Loucy (cell line): ENCODE measurements at regions not wholly inside any gene's neighbourhood (a gene's known extent, or its start where the extent isn't known, plus 50 kb on each side); places are given as distances from the start of the nearest gene placed in this dataset.

Source experiments
- H2AFZ ChIP-seq: fragments of 200-600 bp; sonication (generic); 2 replicates; pipeline ENCODE4 v1.6.0; 2016; ENCODE audit warnings: antibody characterized with exemption, mild to moderate bottlenecking, low read length, moderate library complexity
- H3F3A ChIP-seq: fragments of 200-600 bp; 2 replicates; pipeline ENCODE4 v1.6.0; 2016; ENCODE audit warnings: antibody characterized with exemption, low read depth, mild to moderate bottlenecking
- H3K27me3 ChIP-seq: fragments of 200-600 bp; sonication (generic); 2 replicates; pipeline ENCODE4 v1.6.1; 2014; ENCODE audit warnings: low read length, mild to moderate bottlenecking; ENCODE audit not compliant: insufficient read depth, poor library complexity, severe bottlenecking
- H3K36me3 ChIP-seq: fragments of 200-600 bp; sonication (generic); 2 replicates; pipeline ENCODE4 v1.6.1; 2016; ENCODE audit warnings: low read length; ENCODE audit not compliant: insufficient read depth
- H3K4me1 ChIP-seq: fragments of 200-600 bp; sonication (generic); 2 replicates; pipeline ENCODE4 v1.5.1; 2014; ENCODE audit warnings: low read length, mild to moderate bottlenecking; ENCODE audit not compliant: insufficient read depth, poor library complexity, severe bottlenecking
- H3K4me2 ChIP-seq: fragments of 200-600 bp; sonication (generic); 2 replicates; pipeline ENCODE4 v1.6.0; 2014; ENCODE audit warnings: antibody characterized with exemption, low read length, low read depth, mild to moderate bottlenecking; ENCODE audit not compliant: poor library complexity, severe bottlenecking
- H3K4me3 ChIP-seq: fragments of 200-600 bp; sonication (generic); 2 replicates; pipeline ENCODE4 v1.5.1; 2014; ENCODE audit warnings: low read length, mild to moderate bottlenecking, mixed read lengths; ENCODE audit not compliant: poor library complexity, severe bottlenecking
- H3K79me2 ChIP-seq: fragments of 200-600 bp; sonication (generic); 2 replicates; pipeline ENCODE4 v1.6.1; 2014; ENCODE audit warnings: low read length; ENCODE audit not compliant: insufficient read depth
- H3K9ac ChIP-seq: fragments of 200-600 bp; sonication (generic); 2 replicates; pipeline ENCODE4 v1.6.0; 2014; ENCODE audit warnings: mild to moderate bottlenecking, low read depth, low read length, moderate library complexity; ENCODE audit not compliant: poor library complexity, severe bottlenecking
- H3K9me2 ChIP-seq: fragments of 200-600 bp; sonication (generic); replicated peaks from 2 replicates; pipeline ENCODE4 v1.6.1; 2016; ENCODE audit warnings: low read depth, low read length, mixed read lengths
- H3K9me3 ChIP-seq: fragments of 200-600 bp; sonication (generic); 2 replicates; pipeline ENCODE4 v1.6.1; 2014; ENCODE audit warnings: mild to moderate bottlenecking, antibody characterized with exemption, low read length, low read depth; ENCODE audit not compliant: insufficient read depth
- H4K20me1 ChIP-seq: fragments of 200-600 bp; sonication (generic); 2 replicates; pipeline ENCODE4 v1.6.0; 2014; ENCODE audit warnings: antibody characterized with exemption, low read length, mild to moderate bottlenecking; ENCODE audit not compliant: insufficient read depth, poor library complexity, severe bottlenecking
- EZH2phosphoT487 ChIP-seq: fragments of 200-600 bp; IDR thresholded peaks from 2 replicates; pipeline ENCODE4 v1.6.1; 2018; ENCODE audit warnings: antibody characterized with exemption, mild to moderate bottlenecking, moderate library complexity, borderline replicate concordance
- TF ChIP-seq, protein P1 (sequence below): fragments of 200-600 bp; sonication (generic); conservative IDR thresholded peaks from 2 replicates; pipeline ENCODE4 v1.5.1; 2014; ENCODE audit warnings: mild to moderate bottlenecking, antibody characterized with exemption, low read length

- Histone ChIP-seq H2AFZ (no peak overlapping the region), H3K9me3 (no peaks in the 10 kb centered on the region), H3K27me3 (no peaks in the 10 kb centered on the region), H3K36me3 (no peaks in the 10 kb centered on the region), H3K4me1 (no peaks in the 10 kb centered on the region), H4K20me1 (no peaks in the 10 kb centered on the region), H3K9ac (no peak overlapping the region), H3F3A (no peaks in the 10 kb centered on the region), H3K79me2 (no peaks in the 10 kb centered on the region), H3K4me2 (no peak overlapping the region), H3K9me2 (no peaks in the 10 kb centered on the region), H3K4me3 (no peak overlapping the region)
- TF ChIP-seq EZH2phosphoT487: no peak
- TF ChIP-seq, protein P1, sequence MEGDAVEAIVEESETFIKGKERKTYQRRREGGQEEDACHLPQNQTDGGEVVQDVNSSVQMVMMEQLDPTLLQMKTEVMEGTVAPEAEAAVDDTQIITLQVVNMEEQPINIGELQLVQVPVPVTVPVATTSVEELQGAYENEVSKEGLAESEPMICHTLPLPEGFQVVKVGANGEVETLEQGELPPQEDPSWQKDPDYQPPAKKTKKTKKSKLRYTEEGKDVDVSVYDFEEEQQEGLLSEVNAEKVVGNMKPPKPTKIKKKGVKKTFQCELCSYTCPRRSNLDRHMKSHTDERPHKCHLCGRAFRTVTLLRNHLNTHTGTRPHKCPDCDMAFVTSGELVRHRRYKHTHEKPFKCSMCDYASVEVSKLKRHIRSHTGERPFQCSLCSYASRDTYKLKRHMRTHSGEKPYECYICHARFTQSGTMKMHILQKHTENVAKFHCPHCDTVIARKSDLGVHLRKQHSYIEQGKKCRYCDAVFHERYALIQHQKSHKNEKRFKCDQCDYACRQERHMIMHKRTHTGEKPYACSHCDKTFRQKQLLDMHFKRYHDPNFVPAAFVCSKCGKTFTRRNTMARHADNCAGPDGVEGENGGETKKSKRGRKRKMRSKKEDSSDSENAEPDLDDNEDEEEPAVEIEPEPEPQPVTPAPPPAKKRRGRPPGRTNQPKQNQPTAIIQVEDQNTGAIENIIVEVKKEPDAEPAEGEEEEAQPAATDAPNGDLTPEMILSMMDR: no peak
Observed at GRCh38 chr10:10854725-10855124, 162.9 kb upstream of the CELF2 start.

GRCh38 chr10:10855151-10855581, 162.5 kb upstream of the CELF2 start:
- H3K36me3 ChIP-seq: no peaks in the 10 kb centered on the region
- no peaks in the 10 kb centered on the region for H3K9me2 ChIP-seq
- TF ChIP-seq, protein P1: no peak
- no peak for TF ChIP-seq EZH2phosphoT487
- H3K27me3 ChIP-seq: no peaks in the 10 kb centered on the region
- no peaks in the 10 kb centered on the region for H3K4me1 ChIP-seq
- H2AFZ ChIP-seq: no peak overlapping the region
- no peaks in the 10 kb centered on the region for H3K9me3 ChIP-seq
- H3K79me2 ChIP-seq: no peaks in the 10 kb centered on the region
- no peak overlapping the region for H3K9ac ChIP-seq
- H3F3A ChIP-seq: no peaks in the 10 kb centered on the region
- no peak overlapping the region for H3K4me2 ChIP-seq
- H3K4me3 ChIP-seq: no peak overlapping the region
- H4K20me1 ChIP-seq: no peaks in the 10 kb centered on the region

- Histone ChIP-seq H3K4me1 (no peaks in the 10 kb centered on the region), H4K20me1 (no peaks in the 10 kb centered on the region), H3K4me2 (no peak overlapping the region), H3K9me3 (no peaks in the 10 kb centered on the region), H3K36me3 (no peaks in the 10 kb centered on the region), H3K9me2 (no peaks in the 10 kb centered on the region), H3K9ac (no peak overlapping the region), H3K4me3 (no peak overlapping the region), H3K79me2 (no peaks in the 10 kb centered on the region), H3K27me3 (no peaks in the 10 kb centered on the region), H3F3A (no peaks in the 10 kb centered on the region), H2AFZ (no peak overlapping the region)
- TF ChIP-seq, protein P1: no peak
- no peak for TF ChIP-seq EZH2phosphoT487
Observed at GRCh38 chr10:10860455-10860976, 157.2 kb upstream of the CELF2 start.
